SK-N-SH treated with all-trans-retinoic acid at 6 μM for 48 hours (cell line): ENCODE measurements at regions not wholly inside any gene's neighbourhood (a gene's known extent, or its start where the extent isn't known, plus 50 kb on each side); places are given as distances from the start of the nearest gene placed in this dataset.

Source experiments
- ATAC-seq: fragments of 200-7000 bp; cut with Tn5 transposase; 3 replicates; pipeline ENCODE4 v1.9.1; 2020; ENCODE audit warnings: mild to moderate bottlenecking, moderate library complexity
- ARNTL ChIP-seq: fragments of 450-650 bp; formaldehyde crosslinking; IDR thresholded peaks from 2 replicates; pipeline ENCODE4 v1.5.0; 2020; ENCODE audit warnings: low read depth, mild to moderate bottlenecking, moderate library complexity, borderline replicate concordance
- BACH2 ChIP-seq: fragments of 250-450 bp; sonication (Bioruptor Pico); IDR thresholded peaks from 2 replicates; pipeline ENCODE4 v1.9.0; 2021; ENCODE audit warnings: mild to moderate bottlenecking, borderline replicate concordance
- CREB5 ChIP-seq: fragments of 250-450 bp; sonication (Bioruptor Pico); IDR thresholded peaks from 2 replicates; pipeline ENCODE4 v1.5.1; 2020; ENCODE audit warnings: low read depth, mild to moderate bottlenecking, moderate library complexity
- CSDC2 ChIP-seq: fragments of 250-450 bp; sonication (Bioruptor Pico); IDR thresholded peaks from 2 replicates; pipeline ENCODE4 v1.5.0; 2020; ENCODE audit warnings: mild to moderate bottlenecking, moderate library complexity
- CSRNP3 ChIP-seq: fragments of 250-450 bp; sonication (Bioruptor Pico); IDR thresholded peaks from 2 replicates; pipeline ENCODE4 v1.5.1; 2021; ENCODE audit warnings: mild to moderate bottlenecking, moderate library complexity
- GLIS3 ChIP-seq: fragments of 250-450 bp; sonication (Bioruptor Pico); IDR thresholded peaks from 2 replicates; pipeline ENCODE4 v1.5.0; 2020; ENCODE audit warnings: mild to moderate bottlenecking, moderate library complexity
- ISL1 ChIP-seq: fragments of 250-450 bp; sonication (Bioruptor Pico); IDR thresholded peaks from 2 replicates; pipeline ENCODE4 v2.1.2; 2022; ENCODE audit warnings: mild to moderate bottlenecking, moderate library complexity
- OSR1 ChIP-seq: fragments of 250-450 bp; sonication (Bioruptor Pico); IDR thresholded peaks from 2 replicates; pipeline ENCODE4 v1.8.0; 2022; ENCODE audit warnings: moderate library complexity, mild to moderate bottlenecking, inconsistent platforms
- PATZ1 ChIP-seq: fragments of 250-450 bp; sonication (Bioruptor Pico); IDR thresholded peaks from 2 replicates; pipeline ENCODE4 v1.8.0; 2020; ENCODE audit warnings: mild to moderate bottlenecking, moderate library complexity, borderline replicate concordance
- POU6F1 ChIP-seq: fragments of 250-450 bp; sonication (Bioruptor Pico); IDR thresholded peaks from 2 replicates; pipeline ENCODE4 v1.8.0; 2021; ENCODE audit warnings: low read depth, mild to moderate bottlenecking, moderate library complexity, borderline replicate concordance
- PPARA ChIP-seq: fragments of 250-450 bp; sonication (Bioruptor Pico); IDR thresholded peaks from 2 replicates; pipeline ENCODE4 v1.5.0; 2020; ENCODE audit warnings: mild to moderate bottlenecking, borderline replicate concordance
- RARB ChIP-seq: fragments of 250-450 bp; sonication (Bioruptor Pico); IDR thresholded peaks from 2 replicates; pipeline ENCODE4 v1.8.0; 2021; ENCODE audit warnings: mild to moderate bottlenecking, moderate library complexity
- SNAI2 ChIP-seq: fragments of 250-450 bp; sonication (Bioruptor Pico); IDR thresholded peaks from 2 replicates; pipeline ENCODE4 v1.5.0; 2020; ENCODE audit warnings: mild to moderate bottlenecking, moderate library complexity
- TCF4 ChIP-seq: fragments of 250-450 bp; sonication (Bioruptor Pico); IDR thresholded peaks from 2 replicates; pipeline ENCODE4 v1.8.0; 2021; ENCODE audit warnings: mild to moderate bottlenecking, moderate library complexity, borderline replicate concordance
- TOX ChIP-seq: fragments of 250-450 bp; sonication (Bioruptor Pico); IDR thresholded peaks from 2 replicates; pipeline ENCODE4 v1.8.0; 2021; ENCODE audit warnings: mild to moderate bottlenecking, moderate library complexity, borderline replicate concordance
- TSHZ2 ChIP-seq: fragments of 250-450 bp; sonication (Bioruptor Pico); IDR thresholded peaks from 2 replicates; pipeline ENCODE4 v1.5.0; 2020; ENCODE audit warnings: mild to moderate bottlenecking, moderate library complexity
- ZFP3 ChIP-seq: fragments of 250-450 bp; sonication (Bioruptor Pico); IDR thresholded peaks from 2 replicates; pipeline ENCODE4 v1.5.0; 2020; ENCODE audit warnings: mild to moderate bottlenecking, moderate library complexity
- ZFP30 ChIP-seq: fragments of 450-650 bp; formaldehyde crosslinking; IDR thresholded peaks from 2 replicates; pipeline ENCODE4 v1.5.0; 2022; ENCODE audit warnings: mild to moderate bottlenecking, moderate library complexity
- ZNF70 ChIP-seq: fragments of 450-650 bp; formaldehyde crosslinking; IDR thresholded peaks from 2 replicates; pipeline ENCODE4 v1.5.0; 2020; ENCODE audit warnings: mild to moderate bottlenecking, moderate library complexity
- ZNF8 ChIP-seq: fragments of 450-650 bp; formaldehyde crosslinking; IDR thresholded peaks from 2 replicates; pipeline ENCODE4 v1.5.0; 2020; ENCODE audit warnings: mild to moderate bottlenecking, moderate library complexity

GRCh38 chr11:107198490-107199007 is 180.3 kb upstream of the GUCY1A2 start:
- TF ChIP-seq ZFP3 (CRISPR knock-in tag) (no peak), GLIS3 (no peak), ZFP30 (CRISPR knock-in tag) (no peak), CREB5 (CRISPR knock-in tag) (no peak), POU6F1 (CRISPR knock-in tag) (no peak), CSDC2 (CRISPR knock-in tag) (no peak)
- no peak for ATAC-seq

GRCh38 chr11:107197932-107198331 is 179.7 kb upstream of the GUCY1A2 start:
- TF ChIP-seq PPARA: no peak
- no peak for TF ChIP-seq GLIS3
- TF ChIP-seq PATZ1 (CRISPR knock-in tag): no peak
- no peak for TF ChIP-seq OSR1 (CRISPR knock-in tag)
- TF ChIP-seq ZFP30 (CRISPR knock-in tag): no peak
- TF ChIP-seq ISL1 (CRISPR knock-in tag): no peak
- no peak for TF ChIP-seq TSHZ2 (CRISPR knock-in tag)
- TF ChIP-seq TCF4 (CRISPR knock-in tag): no peak
- TF ChIP-seq CSRNP3 (CRISPR knock-in tag): no peak
- TF ChIP-seq CREB5 (CRISPR knock-in tag): no peak
- no peak for TF ChIP-seq ARNTL (CRISPR knock-in tag)
- no peak for TF ChIP-seq SNAI2 (CRISPR knock-in tag)
- no peak for TF ChIP-seq ZFP3 (CRISPR knock-in tag)
- TF ChIP-seq TOX (CRISPR knock-in tag): no peak
- no peak for TF ChIP-seq ZNF70 (CRISPR knock-in tag)
- TF ChIP-seq BACH2 (CRISPR knock-in tag): no peak
- TF ChIP-seq RARB (CRISPR knock-in tag): no peak
- ATAC-seq: no peak

GRCh38 chr11:107196732-107197131 is 178.5 kb upstream of the GUCY1A2 start:
- no peak for ATAC-seq
- TF ChIP-seq TSHZ2 (CRISPR knock-in tag) (no peak), ZFP3 (CRISPR knock-in tag) (no peak), POU6F1 (CRISPR knock-in tag) (no peak), SNAI2 (CRISPR knock-in tag) (no peak), CREB5 (CRISPR knock-in tag) (no peak), PPARA (no peak), ZNF8 (CRISPR knock-in tag) (no peak)
